ENCODE measurements at regions not wholly inside any gene's neighbourhood (a gene's known extent, or its start where the extent isn't known, plus 50 kb on each side); places are given as distances from the start of the nearest gene placed in this dataset.
"Not testable (repeated sequence)": the region's sequence is repeated elsewhere in the genome, so short reads cannot be mapped to it uniquely, and the experiment has no call there.

- no peak for DNase-seq
Observed at GRCh38 chr14:21791749-21792148, 118.1 kb upstream of the OR4E1 start.

DNA sequence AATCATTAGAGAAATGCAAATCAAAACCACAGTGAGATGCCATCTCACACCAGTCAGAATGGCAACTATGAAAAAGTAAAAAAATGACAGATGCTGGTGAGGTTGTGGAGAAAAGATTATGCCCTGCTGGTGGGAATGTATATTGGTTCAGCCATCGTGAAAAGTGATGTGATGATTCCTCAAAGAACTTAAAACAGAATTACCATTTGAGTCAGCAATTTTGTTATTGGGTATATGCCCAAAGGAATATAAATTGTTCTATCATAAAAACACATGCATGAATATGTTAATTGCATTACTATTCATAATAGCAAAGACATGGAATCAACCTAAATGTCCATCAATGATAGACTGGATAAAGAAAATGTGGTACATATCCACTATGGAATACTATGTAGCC is 115.1 kb upstream of the OR4E1 start:
- not testable (repeated sequence) for DNase-seq

DNA sequence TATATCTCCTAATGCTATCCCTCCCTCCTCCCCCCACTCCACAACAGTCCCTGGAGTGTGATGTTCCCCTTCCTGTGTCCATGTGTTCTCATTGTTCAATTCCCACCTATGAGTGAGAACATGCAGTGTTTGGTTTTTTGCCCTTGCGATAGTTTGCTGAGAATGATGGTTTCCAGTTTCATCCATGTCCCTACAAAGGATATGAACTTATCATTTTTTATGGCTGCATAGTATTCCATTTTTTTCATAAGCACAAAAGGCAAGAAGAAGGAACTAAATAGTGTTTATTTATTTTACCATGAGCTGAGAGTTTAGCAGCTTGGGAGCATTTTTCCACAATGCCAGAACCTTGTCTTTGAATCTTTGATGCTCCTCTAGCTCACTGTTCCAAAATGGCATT is 113.6 kb upstream of the OR4E1 start:
- DNase-seq, result not testable (repeated sequence)

- DNase-seq, result no peak
Observed at GRCh38 chr14:21781543-21781942, 107.9 kb upstream of the OR4E1 start.

DNA sequence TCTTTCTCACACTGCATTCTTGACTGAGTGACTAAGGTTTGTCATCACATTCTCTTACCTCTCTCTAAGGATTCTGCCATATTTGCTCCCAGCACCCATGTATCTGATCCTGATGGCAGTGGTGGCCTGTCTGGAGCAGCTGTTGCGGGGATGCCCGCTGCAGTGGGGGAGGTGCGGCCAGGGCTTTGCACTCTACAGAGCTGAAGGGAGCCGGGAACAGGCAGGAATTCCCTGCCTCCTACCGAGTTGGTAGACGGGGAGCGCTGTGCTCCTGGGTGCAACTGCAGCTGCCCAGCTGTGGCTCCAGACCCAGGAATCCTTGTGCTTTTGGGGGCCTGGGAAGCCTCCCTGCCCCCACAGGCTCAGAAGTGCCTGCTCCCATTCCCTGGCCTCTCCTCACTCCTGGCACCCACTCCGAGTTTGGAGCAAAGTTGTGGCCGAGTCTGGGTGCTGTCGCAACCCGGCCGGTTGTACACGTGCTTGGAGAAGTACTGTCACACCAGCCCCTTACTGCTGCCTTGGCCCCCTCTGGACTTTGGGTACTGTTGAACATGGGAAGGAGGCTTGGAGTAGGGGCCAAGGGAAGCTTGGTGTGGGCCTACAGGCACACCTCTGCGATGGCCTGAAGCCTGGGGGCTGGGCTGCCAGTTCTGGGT is 106.9 kb upstream of the OR4E1 start:
- DNase-seq, result no peak

DNA sequence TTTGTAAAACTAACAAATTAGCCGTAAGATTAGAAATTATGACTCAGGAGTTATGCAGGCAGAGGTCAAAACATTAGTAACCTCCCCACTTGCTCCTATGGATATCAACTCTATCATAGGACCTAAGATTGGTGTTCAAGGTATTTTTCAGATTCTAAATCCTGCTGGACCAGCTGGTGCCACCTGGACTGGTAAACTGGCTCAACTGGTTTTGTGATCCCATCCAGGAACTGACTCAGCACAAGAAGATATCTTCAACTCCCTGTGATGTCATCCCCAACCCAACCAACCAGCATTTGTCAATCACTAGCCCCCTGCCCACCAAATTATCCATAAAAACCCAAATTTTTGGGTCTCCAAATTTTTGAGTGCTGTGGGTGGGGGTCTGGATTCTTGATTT is 98.1 kb upstream of the OR4E1 start:
- DNase-seq, result no peak

DNA sequence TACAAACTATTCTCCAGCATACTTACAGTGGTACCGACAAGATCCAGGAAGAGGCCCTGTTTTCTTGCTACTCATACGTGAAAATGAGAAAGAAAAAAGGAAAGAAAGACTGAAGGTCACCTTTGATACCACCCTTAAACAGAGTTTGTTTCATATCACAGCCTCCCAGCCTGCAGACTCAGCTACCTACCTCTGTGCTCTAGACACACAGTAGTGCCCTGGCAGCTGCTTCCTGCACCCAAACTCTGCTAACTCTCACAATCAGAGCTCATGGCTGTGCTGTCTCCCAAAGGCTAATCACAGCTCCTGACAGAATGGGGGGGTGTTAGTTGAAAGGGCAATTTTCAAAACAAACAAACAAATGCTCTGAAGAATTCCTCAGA is 95.2 kb upstream of the OR4E1 start:
- no peak for DNase-seq

- DNase-seq, result peak in 1 of 2 experiments; percentile 10
Observed at GRCh38 chr14:21768116-21768874, 94.7 kb upstream of the OR4E1 start.

DNA sequence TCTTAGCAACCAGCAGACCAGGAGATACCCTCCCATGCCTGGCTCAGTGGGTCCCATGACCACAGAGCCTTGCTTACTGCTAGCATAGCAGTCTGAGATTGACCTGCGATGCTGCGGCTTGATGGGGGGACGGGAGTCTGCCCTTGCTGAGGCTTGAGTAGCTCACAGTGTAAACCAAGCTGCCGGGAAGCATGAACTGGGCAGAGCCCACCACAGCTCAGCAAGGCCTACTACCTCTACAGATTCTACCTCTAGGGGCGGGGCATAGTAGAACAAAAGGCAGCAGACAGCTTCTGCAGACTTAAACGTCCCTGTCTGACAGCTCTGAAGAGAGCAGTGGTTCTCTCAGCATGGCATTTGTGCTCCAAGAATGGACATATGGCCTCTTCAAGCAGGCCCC is 86.7 kb upstream of the OR4E1 start:
- DNase-seq, result not testable (repeated sequence)

GRCh38 chr14:21749306-21749868 is 75.8 kb upstream of the OR4E1 start:
- DNase-seq, result no peak

DNA sequence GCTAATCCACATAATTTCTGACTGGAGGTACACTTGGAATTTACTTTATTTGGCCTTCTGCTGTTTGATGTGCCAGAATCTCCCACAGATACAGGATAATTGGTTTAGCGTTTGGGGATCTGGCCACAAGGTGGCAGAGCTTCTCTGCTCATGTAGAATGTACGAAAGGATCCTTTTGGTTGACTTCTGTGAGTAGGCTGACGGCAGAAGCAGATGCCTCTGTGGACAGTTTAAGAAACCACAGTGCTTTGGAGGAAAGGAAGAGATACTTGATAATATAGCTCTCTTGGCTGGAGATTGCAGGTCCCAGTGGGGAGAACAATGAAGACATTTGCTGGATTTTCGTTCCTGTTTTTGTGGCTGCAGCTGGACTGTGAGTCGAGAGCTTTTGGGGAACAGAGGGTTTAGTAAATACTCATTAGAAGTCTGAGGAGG is 75.3 kb upstream of the OR4E1 start:
- peak; percentile 35 to 42 for DNase-seq

GRCh38 chr14:21735639-21736307 is 62.2 kb upstream of the OR4E1 start:
- no peak for DNase-seq

DNA sequence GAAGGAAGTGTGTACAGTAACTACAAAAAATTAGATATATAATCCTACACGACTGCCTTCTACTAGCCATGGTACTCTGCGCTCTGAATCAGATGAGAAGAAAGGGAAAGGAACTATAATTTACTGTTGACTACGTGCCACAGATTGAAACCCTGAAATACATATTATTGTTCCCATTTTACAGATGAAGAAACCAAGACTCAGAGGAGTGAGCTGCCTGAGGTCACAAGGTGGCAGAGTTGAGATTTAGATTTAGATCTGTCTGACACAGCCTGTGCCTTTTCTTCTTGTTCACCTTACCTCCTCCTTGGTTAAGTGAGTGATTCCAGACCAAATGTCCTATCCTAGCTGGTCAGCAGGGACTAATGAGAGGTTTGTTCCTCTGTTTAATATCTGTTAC is 61.6 kb upstream of the OR4E1 start:
- no peak for DNase-seq

DNA sequence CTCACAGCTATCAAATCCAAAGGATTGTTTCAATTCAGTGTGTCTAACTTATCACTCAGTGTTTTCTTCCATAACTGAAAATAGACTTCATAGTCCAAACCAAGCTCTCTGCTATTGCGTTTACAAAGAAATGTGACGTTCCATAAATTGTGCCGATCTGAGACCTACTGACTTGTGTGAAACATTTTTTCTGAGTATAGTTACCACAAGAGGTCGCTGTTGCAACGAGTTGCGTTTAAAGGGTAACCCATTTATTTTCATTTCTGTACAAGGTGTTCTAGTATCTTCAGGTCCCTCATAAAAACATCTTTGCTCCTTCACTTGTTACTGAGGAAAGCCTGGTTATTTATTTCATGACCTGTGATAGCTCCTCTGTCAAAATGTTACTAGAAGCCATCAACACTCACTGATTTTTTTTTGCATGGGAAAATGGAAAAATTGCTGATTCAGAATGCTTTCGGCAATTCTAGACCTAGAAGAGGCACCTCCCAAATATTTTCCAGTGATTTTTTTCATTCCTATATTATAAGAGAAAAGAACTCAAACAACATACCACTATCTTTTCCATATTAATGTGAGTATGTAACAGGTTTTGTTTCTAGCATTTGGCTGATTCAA is 60.9 kb upstream of the OR4E1 start:
- DNase-seq, result peak in 1 of 2 experiments; percentile 23

DNA sequence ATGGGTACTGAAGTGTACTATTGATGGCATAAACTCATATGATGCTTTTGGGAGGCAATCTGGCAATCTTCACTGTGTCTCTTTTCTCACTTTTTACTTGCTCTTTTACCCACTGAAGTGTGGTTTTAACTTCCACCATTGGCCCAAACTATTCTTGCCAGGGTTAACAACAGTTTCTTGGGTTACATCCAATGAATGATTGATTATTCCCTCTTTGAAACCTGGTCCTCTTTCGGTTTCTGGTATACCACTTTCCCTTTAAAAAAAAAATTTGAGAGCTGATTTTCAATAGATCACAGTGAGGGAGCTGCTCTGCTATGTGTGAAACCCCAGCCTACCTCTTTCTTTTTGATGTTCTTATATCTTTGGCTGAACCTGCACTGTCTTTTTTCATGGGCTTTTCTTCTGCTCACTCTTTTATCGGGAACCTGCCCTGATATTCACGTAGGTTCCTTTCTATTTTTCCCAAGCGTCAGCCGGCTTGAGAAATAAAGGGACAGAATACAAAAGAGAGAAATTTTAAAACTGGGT is 56.1 kb upstream of the OR4E1 start:
- DNase-seq, result no peak

GRCh38 chr14:21725250-21725649 is 51.6 kb upstream of the OR4E1 start:
- no peak for DNase-seq

- no peak for DNase-seq
Observed at GRCh38 chr14:21724090-21724973, 50.7 kb upstream of the OR4E1 start.

GRCh38 chr14:21723431-21724045 is 49.9 kb upstream of the OR4E1 start:
- DNase-seq, result peak; percentile 10 to 28

All from stimulated activated CD4-positive, alpha-beta T cell treated with anti-CD3 and anti-CD28 coated beads, Interleukin-4, amount 100 ng/mL, for 4 hours (primary cell).